Thyroid gland (tissue), 4 donors: ENCODE measurements at regions not wholly inside any gene's neighbourhood (a gene's known extent, or its start where the extent isn't known, plus 50 kb on each side); places are given as distances from the start of the nearest gene placed in this dataset.

Experiments used
- CTCF ChIP-seq, 6 experiments: fragments of 200-600 bp in 3 of 6; fragments of 450-650 bp in 3 of 6; sonication (generic) in 3 of 6; IDR thresholded peaks; one replicate each; pipeline ENCODE4 v1.5.1; 2016 to 2019; ENCODE audit warnings: antibody characterized with exemption in 6 of 6, mild to moderate bottlenecking in 2 of 6, inconsistent platforms in 1 of 6, moderate library complexity in 1 of 6
- POLR2A ChIP-seq, 2 donors: fragments of 450-650 bp; IDR thresholded peaks; one replicate each; pipeline ENCODE4 v1.6.1; 2017; ENCODE audit warnings: antibody characterized with exemption in 2 of 2, mild to moderate bottlenecking in 2 of 2, moderate library complexity in 1 of 2

DNA sequence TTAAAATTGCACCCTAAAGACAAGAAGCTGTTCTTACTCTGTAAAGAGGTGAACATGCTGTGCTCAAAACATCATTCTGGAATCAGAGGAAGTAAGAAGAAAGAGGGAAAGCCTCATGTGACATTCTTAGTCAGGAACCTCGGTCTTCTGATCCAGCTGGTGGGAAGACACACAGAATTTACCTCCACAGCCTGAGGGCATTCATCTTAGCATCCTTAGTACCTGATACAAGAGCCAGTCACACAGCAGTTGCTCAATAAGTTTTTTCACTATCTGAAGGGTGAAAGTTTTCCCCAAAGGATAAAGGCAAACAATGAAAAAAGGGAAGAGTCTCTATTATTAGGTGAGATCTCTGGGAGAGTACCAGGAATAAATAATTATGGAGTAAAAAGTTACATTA is 116.8 kb downstream of the SEMA6D start:
- TF ChIP-seq CTCF (IDR thresholded peaks at IDR 0.05), result no peak
- TF ChIP-seq POLR2A (IDR thresholded peaks at IDR 0.05), result no peak
